HG03108 (cell line): ENCODE measurements at regions not wholly inside any gene's neighbourhood (a gene's known extent, or its start where the extent isn't known, plus 50 kb on each side); places are given as distances from the start of the nearest gene placed in this dataset.
"Not testable (repeated sequence)": the region's sequence is repeated elsewhere in the genome, so short reads cannot be mapped to it uniquely, and the experiment has no call there.

Source experiments
- ATAC-seq: cut with Tn5 transposase; IDR thresholded peaks from one replicate; pipeline ENCODE4 v1.9.1; 2021; ENCODE audit warnings: moderate library complexity; ENCODE audit not compliant: unreplicated experiment

DNA sequence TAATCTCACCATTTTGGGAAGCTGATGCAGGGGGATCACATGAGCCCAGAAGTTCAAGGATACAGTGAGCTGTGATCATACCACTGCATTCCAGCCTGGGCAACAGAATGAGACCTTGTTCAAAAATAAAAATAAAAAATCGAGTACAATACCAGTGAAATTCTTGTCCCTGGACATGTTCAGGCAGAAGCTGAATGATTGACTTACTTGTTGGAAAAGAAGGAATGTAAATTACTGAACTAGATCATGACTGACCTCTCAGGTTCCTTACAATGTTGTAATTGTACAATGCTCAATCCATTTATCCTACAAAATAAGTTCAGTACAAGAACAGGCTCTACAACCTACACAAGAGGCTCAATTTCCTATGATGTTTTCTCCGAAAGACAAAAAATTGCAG, 1010.4 kb downstream of the TLE1 start:
- no peak for ATAC-seq

DNA sequence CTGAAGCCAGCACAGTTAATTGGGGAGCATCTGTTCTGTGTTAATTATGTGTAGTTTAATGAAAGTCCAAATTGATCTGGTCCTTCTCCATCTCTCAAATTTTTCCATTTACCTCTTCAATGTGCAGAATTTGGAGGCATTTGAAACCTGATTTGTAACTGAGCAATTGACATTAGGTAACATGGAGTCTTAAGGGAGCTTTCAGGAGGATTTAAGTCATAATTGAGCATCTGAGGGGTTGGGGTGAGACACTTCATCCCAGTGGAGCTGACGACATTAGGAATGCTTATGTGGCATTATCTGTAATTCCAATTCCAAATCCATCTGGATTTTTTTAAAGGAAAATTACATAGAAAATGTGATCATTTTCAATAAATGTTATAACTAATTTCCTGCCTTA, 1015.9 kb downstream of the TLE1 start:
- no peak for ATAC-seq

DNA sequence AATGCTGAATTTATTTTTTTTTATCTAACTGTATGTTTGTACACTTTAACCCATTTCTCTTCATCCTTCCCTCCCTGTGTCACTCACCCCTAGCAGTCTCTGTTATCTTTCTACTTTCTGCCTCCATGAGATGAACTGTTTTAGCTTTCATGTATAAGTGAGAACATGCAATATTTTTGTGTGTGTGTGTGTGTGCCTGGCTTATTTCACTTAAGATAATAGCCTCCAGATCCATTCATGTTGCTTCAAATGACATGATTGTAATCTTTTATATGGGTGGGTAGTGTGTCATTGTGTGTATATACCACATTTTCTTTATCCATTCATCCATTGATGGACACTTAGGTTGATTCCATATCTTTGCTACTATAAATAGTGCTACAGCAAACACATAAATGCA, 1023.9 kb downstream of the TLE1 start:
- no peak for ATAC-seq

DNA sequence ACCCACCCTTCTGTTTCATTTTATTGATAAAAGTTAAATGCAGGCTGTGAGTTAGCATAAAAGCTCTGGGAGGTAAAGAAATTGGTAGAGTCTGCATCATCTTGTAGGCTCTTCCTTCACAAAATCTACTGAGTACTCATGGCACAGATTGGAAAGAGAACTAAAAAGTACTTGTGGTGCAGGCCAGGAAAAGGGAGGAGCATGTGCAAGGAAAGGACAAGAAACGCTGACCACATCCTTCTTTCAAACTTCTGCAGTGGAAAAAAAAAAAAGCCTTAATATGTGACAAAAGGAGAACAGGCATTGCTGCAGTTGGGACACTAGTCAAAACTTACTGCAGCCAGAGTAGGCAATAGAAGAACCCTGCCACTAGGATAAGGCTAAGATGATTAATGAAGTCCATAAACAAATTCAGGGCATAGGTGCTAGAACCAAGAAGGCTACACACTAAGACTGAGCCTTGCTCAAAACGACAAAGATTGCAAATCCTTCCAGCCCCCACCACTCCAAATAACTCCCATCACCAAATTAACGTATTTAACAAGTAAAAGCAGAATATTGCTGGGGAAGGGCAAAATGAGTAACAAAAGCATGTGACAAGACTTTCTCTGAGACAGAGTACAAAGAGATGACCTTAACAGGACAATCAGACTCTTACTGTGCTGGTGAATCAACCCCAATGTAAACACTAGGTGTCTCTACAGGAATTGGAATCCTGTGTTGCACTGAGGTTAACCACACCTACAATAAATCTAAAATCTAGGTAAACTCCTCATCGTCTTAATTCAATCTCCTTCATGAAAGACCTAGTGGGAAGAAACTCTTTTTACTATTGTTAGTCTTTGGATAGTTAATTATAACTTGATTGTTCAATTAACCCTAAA, 1024.8 kb downstream of the TLE1 start:
- ATAC-seq = no peak

DNA sequence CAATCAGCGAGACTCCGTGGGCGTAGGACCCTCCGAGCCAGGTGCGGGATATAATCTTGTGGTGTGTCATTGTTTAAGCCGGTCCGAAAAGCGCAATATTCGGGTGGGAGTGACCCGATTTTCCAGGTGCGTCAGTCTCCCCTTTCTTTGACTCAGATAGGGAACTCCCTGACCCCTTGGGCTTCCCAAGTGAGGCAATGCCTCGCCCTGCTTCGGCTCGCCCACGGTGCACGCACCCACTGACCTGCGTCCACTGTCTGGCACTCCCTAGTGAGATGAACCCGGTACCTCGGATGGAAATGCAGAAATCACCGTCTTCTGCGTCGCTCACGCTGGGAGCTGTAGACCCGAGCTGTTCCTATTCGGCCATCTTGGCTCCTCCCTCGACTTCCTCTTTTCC, 1029.6 kb downstream of the TLE1 start:
- ATAC-seq = not testable (repeated sequence)

DNA sequence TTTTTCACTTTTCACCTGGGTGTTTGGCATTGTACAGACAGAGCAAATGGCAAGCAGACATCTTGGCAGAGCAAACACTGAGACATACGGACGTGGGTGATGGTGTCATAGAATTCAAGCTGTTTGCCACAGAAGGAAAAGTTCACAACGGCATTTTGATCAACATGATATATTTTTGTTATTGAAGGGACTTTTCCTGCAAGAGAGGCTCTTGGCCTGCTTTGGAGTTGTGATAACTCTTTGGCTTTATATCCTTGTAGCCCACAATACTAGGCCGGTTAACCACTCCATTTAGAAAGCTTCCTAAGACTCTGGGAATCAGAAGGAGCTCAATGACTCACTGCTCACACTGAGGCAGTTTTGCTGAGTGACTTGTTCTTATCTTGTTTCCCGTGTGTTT, 1038.3 kb downstream of the TLE1 start:
- ATAC-seq = no peak

DNA sequence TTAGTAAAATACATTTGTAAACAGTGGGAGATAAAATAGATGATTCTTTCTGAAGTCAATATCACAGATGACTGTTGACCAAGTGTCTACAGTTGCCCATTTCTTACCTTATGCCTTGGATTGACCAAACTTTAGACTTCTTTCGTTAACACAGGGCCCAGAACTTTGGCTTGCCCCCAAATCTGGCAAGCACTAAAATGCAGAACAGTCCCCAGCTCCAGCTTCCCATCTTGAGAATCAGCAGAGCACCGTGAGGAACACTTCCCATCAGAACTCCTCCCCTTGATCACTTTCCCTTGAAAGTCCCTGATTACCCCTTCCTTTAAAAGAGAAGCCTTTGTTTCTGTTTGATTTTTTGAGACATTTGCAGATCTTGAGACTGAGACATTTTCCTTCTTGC, 1039.9 kb downstream of the TLE1 start:
- ATAC-seq = no peak

DNA sequence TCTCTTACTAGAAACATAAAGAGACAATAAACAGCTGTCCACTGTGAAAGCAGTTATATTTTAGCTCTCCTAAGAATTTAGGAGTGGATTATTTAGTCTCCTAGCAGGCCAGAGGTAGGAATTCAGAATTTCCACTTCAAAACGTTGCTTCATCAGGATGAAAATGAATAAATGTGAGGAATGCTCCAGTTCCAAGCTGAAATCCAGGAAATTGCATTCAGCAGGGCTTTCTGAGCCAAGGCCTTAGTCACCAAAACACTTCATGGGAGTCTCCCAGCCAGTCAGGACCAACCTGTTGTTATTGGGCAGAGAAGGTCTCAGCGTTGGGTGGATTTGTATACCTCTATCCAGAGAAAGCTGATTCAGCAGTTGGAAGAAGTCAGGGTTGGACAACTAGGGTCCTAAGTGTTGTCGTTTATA, 1040.3 kb downstream of the TLE1 start:
- ATAC-seq = no peak

DNA sequence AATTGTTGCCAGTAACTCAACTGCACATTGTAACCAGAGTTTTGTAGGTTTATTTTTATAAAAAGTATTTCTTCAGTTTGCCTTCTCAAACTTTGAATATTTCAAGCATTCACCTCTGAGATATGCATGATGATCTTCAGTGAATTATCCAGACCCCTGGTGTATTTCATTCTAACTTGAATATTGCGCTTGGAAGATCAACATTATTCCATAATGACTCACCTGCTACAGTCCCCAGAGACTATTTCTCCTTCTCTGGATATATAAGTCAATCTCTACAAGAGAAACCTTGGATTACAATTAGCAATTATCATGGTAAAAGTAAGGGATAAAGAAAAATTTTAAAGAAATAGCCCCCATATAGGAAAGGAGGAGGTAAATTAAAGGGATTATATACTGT, 1041.0 kb downstream of the TLE1 start:
- no peak for ATAC-seq

DNA sequence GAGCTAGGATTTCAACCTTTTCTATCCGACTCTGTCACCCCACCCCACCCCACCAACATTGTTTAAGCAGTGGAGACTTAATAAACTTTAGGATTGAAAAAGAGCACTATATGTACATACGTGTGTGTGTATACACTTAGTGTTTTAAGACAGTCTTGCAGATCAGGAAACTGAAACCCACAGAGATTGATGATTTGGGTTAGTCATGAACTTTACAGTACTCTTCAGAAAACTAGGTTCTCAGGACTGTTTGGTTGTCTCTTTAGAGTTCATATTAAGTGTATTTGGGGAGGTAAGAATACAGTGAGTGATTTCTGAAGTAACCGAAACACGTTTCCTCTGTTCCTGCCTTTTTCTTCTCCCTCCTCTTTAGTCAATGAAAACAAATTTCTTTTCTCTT, 1043.1 kb downstream of the TLE1 start:
- no peak for ATAC-seq

DNA sequence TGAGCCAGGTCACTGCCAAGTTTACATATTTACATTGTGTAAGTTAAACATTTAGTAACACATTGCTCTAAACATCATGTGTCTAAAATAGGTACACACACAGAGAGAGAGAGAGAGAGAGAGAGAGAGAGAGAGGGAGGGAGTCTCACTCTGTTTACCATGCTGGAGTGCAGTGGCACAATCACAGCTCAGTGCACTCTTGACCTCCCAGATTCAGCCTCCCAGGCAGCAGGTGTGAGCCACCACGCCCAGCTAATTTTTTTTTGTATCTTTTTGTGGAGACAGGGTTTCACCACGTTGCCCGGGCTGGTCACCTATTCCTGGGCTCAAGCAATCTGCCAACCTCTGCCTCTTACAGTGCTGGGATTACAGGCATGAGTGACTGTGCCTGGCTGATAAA, 1045.3 kb downstream of the TLE1 start:
- no peak for ATAC-seq

DNA sequence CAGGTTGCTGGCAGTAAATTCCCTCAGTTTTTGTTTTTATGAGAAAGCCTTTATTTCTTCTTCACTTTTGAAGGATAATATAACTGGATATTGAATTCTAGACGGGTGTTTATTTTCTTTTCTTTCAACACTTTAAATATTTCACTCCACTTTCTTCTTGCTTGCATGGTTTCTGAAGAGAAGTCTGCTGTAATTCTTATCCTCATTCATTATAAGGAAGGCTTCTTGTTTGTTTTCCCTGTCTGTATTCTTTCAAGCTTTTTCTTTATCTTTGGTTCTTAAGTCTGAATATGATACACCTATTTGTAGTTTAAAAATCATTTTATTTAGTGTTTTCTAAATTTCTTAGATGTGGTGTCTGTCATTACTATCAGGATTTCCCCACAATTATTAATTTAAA, 1054.3 kb downstream of the TLE1 start:
- ATAC-seq = no peak

DNA sequence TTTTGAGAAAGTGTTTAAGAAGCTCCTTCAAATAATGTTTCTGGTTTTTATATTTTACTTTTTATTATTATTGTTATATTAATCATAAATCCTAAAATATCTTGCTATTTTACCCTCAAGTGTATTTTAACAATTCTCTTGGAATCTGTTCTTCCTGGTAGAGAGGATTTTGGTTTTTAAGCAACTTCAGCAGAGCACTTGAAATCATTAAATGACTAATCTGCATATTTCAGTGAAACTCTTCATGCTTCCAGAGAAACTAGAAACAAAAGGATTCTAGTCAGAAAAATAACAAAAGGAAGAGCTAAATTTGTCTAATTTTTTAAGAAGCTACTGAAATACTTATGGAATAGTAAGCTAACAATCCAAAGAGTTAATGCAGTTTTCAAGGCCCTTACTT, 1057.3 kb downstream of the TLE1 start:
- no peak for ATAC-seq

DNA sequence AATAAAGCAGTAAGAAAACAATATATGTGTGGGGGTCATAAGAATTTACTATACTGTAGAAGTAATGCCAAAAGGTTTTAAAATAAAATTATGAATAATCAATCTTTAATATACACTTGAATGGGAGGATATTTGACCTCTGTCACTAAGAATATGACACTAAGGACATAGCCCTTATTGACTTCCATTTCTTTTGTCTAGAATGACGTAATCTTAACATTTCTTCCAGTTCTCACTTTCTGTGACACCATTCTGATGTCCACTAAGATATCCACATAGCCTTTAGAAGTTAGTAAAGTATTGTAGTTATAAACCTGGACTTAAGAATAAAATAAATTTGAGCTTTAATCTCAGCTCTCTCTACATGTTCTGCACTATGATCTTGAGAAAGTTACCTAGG, 1050.7 kb downstream of the TLE4 start:
- ATAC-seq = no peak

DNA sequence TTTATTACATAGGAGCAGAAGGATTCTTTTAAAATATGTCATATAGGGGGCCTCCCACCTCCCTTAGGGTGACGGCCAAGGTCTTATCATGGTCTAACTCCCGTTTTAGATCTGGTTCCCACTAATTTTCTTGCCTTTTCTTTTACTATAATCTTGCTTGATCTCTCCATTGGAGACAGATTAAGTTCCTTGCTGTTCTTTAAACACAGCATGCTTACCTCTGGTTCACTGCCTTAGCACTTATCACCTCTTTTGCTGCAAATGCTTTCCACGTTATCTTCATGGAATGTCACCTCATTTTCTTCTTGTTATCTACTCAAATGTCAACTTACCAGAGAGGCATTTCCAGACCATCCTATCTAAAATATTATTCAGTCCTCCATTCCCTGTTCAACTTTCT, 1047.6 kb downstream of the TLE4 start:
- no peak for ATAC-seq

DNA sequence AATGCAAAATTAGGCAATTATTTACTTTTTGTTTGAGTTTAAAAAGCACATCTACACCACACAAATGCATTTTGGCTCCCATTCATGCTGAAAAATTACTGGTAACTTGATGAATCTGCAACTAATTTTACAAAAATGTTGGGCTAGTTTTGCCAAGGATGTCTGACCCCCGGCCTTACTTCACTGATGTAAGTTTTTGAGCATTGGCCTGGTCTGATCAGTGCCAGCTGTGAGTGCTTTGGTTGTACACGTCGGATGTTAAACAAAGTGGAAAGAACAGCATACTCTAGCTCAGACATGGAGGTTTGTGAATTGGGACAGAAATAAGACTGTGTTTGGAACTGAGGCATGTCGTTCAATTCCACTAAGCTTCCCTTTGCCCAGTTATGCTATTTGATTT, 1044.2 kb downstream of the TLE4 start:
- ATAC-seq = no peak

DNA sequence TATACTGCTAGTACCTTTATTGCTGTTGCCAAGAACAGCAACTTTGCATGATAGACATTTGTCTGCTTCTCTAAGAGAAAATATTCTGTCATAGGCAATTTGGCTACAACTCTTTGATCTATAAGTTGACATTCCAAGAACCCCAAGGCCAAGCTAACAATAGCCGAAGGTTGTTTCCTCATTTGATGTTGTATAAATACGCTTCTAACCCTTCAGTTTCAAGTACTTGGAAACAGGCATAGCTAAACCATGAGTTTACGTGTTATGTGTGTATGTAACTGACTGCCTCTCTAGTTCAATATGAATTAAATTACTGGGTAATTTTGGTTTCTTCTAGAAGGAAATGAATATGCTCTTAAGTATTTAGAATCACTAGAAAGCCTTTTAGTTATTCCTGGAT, 1034.0 kb downstream of the TLE4 start:
- no peak for ATAC-seq

DNA sequence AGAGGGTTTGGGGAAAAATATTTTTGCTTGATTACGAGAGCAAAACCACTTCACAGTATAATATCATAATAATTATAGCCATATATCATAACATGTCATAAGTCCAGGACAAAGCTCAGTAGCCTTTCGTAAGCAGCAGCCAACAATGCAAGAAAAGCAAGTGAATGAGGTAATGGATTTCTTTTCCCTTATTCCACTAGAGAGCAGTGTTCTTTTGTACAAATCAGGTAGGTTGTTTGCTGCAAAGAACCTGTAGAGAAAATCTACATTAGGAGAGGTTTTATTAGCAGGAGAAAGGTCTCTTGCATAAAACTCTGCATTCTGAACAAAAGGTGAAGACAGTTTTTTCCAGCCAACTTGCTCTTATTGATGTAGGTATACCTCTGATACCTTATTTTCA, 1033.4 kb downstream of the TLE4 start:
- ATAC-seq = no peak

DNA sequence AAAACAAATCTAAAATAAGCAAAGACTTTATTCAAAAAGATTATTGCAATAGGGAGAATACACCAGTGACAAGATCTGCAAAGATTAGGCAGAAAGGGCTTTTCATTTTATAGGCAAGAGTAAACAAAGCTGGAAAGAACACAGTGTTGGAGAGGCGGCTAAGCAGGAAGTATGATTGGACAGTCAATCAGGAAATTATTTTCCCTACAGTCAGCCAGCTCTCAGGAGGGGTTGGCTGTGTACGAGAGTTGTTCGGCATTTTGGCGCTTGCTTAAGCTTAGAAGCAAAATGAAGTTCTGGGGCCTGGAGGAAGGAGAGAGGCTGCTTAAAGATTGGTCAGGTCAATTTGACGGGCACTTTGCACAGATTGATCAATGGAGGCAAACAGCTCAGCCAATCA, 1030.5 kb downstream of the TLE4 start:
- ATAC-seq = no peak

DNA sequence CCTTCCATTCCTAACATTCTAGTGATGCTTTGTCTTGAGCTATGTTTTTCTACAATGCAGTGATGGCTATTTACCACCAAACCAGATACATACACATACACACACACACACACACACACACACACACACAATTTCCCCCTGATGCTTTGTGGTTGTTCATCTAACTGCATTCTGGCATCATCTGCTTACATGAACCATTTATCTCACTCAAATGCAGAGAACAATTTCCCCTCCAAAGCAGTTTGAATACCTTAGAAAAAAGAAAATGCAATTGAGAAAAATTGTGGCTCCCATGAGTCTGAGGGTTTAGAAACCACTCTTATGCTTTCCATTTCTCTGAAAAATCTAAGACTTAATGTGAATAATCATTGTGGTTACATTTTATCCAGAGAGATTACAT, 1024.8 kb downstream of the TLE4 start:
- no peak for ATAC-seq

DNA sequence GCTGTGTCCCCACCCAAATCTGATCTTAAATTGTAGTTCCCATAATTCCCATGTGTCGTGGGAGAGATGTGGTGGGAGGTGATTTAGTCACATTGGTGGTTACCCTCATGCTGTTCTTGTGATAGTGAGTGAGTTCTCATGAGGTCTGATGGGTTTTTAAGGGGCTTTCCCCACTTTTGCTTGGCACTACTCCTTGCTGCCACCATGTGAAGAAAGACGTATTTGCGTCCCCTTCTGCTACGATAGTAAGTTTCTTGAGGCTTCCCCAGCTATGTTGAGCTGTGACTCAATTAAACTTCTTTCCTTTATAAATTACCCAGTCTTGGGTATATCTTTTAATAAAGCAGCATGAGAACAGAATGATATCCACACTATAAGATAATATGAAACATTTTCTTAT, 1023.4 kb downstream of the TLE4 start:
- ATAC-seq = no peak

DNA sequence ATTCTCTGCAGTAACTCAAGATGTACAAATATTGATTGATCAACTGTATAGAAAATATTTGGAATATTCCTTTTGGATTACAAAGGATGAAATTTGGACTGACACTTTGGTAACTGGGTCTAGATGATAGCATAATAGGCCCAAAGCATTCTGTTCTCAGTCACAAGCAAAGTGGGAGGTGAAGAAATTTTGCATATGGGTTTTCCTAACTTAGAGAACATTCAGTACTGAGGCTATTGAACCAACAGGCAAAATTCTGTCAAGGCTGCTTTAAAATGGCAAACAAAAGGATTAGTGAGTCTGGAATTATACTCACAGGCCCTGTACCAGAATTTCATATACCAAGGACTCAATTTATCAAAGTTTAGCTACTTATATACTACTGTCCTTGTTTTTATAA, 1020.6 kb downstream of the TLE4 start:
- no peak for ATAC-seq

DNA sequence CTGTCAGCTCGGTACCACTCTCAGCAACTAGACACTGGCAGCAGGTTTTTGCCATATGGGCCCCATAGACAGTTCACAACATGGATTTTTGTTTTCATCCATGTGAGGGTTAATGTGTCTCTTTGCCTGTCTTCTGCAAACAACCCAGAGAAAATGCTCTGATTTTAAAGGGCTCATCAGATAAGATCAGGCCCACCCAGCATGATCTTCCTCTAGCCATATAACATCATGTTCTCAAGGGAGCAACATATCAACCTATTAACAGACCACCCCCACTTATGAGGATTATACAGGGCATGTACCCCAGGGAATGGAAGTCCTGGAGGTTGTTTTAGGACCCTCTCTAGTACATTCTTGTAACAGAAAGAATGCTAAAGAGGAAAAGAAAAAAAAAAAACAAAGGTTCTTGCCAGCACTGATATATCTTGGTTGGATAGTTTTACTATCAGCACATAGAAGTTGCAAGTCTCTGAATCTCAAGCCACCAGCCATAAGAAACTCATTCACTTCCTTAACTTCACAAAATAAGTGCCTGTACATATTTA, 1015.1 kb downstream of the TLE4 start:
- ATAC-seq = no peak
